ENCODE measurements at regions not wholly inside any gene's neighbourhood (a gene's known extent, or its start where the extent isn't known, plus 50 kb on each side); places are given as distances from the start of the nearest gene placed in this dataset.

GRCh38 chr15:69954666-69955065 lies 143.1 kb downstream of the TLE3 start:
- TF ChIP-seq POLR2AphosphoS5 (IDR thresholded peaks at IDR 0.05; ENCODE audit: low read depth, low read length) (no peak), TAF1 (IDR thresholded peaks at IDR 0.05; ENCODE audit: low read depth, low read length) (no peak), POLR2A (IDR thresholded peaks at IDR 0.05; ENCODE audit: low read depth, low read length) (no peak), POU2F2 (IDR thresholded peaks at IDR 0.05; ENCODE audit: low read depth, low read length) (no peak)
